ENCODE measurements at regions not wholly inside any gene's neighbourhood (a gene's known extent, or its start where the extent isn't known, plus 50 kb on each side); places are given as distances from the start of the nearest gene placed in this dataset.

DNA sequence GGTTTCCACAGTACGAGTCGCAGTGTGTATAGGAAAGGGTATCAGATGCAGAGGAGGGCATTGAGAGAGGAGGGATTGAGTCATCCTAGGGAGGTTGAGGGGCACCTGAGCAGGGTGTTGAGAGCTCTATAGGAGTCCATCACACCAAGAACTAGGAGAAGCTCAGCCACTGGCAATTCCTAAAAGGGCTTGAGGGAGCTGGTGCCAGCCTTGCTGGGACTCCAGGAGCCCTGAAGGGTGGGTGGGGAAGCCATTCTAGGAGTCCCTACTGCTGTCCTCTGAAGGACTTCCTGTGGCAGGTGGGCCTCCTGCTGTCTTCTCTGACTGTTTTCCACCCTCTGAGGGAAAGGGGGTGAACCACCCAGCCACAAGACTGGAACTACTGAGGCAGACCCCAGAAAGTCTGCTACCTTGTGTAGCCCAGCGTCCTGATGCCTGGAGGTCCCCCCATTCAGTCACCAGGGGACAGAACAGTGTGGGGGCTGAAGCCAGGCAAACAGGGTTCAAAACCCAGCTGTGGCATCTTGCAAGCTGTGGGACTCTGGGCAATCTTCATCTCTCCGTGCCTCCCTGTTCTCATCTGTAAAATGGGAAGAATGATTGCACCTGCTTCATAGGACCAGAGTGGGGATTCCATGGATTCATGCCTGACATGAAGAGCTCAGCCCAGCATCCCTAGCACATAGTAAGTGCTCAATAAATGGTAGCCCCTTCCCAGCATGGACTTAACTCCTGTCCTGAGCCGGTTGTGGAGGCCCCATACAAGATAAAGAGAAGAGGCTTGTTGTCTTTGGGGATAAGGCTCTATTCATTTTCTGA is 149.5 kb downstream of the C9orf50 start:
- TF ChIP-seq RFX5 (IDR thresholded peaks at IDR 0.05; ENCODE audit: borderline replicate concordance, low read depth, low read length) (no peak), SP2 (IDR thresholded peaks at IDR 0.05; ENCODE audit: low read length) (no peak), GABPA (IDR thresholded peaks at IDR 0.05; ENCODE audit: borderline replicate concordance, insufficient read depth, low read length) (no peak)
- TF ChIP-seq, protein P1, sequence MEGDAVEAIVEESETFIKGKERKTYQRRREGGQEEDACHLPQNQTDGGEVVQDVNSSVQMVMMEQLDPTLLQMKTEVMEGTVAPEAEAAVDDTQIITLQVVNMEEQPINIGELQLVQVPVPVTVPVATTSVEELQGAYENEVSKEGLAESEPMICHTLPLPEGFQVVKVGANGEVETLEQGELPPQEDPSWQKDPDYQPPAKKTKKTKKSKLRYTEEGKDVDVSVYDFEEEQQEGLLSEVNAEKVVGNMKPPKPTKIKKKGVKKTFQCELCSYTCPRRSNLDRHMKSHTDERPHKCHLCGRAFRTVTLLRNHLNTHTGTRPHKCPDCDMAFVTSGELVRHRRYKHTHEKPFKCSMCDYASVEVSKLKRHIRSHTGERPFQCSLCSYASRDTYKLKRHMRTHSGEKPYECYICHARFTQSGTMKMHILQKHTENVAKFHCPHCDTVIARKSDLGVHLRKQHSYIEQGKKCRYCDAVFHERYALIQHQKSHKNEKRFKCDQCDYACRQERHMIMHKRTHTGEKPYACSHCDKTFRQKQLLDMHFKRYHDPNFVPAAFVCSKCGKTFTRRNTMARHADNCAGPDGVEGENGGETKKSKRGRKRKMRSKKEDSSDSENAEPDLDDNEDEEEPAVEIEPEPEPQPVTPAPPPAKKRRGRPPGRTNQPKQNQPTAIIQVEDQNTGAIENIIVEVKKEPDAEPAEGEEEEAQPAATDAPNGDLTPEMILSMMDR (IDR thresholded peaks at IDR 0.05; ENCODE audit: control extremely low read depth in 1 of 3, insufficient read depth in 1 of 3, low read depth in 1 of 3, low read length in 3 of 3), result no peak
- TF ChIP-seq, protein P2, sequence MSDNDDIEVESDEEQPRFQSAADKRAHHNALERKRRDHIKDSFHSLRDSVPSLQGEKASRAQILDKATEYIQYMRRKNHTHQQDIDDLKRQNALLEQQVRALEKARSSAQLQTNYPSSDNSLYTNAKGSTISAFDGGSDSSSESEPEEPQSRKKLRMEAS (IDR thresholded peaks at IDR 0.05), result no peak
- TF ChIP-seq, protein P3, sequence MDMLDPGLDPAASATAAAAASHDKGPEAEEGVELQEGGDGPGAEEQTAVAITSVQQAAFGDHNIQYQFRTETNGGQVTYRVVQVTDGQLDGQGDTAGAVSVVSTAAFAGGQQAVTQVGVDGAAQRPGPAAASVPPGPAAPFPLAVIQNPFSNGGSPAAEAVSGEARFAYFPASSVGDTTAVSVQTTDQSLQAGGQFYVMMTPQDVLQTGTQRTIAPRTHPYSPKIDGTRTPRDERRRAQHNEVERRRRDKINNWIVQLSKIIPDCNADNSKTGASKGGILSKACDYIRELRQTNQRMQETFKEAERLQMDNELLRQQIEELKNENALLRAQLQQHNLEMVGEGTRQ (IDR thresholded peaks at IDR 0.05; ENCODE audit: low read length), result no peak
